Left lobe of liver (tissue), 2 donors: ENCODE measurements at regions not wholly inside any gene's neighbourhood (a gene's known extent, or its start where the extent isn't known, plus 50 kb on each side); places are given as distances from the start of the nearest gene placed in this dataset.

ENCODE experiments used
- ATAC-seq: fragments of 200-7000 bp; cut with Tn5 transposase; one replicate; pipeline ENCODE4 v1.9.1; 2020; ENCODE audit warnings: mild to moderate bottlenecking, moderate library complexity
- DNase-seq: peaks from one replicate; pipeline ENCODE4 v3.0.0-alpha.2; 2020; ENCODE audit warnings: low spot score
- donor health status: DM: no; HTN: no; CAD: no; lungs with moderate emphysema.
- donor health status: DM: no; HTN: yes; CAD: no.

DNA sequence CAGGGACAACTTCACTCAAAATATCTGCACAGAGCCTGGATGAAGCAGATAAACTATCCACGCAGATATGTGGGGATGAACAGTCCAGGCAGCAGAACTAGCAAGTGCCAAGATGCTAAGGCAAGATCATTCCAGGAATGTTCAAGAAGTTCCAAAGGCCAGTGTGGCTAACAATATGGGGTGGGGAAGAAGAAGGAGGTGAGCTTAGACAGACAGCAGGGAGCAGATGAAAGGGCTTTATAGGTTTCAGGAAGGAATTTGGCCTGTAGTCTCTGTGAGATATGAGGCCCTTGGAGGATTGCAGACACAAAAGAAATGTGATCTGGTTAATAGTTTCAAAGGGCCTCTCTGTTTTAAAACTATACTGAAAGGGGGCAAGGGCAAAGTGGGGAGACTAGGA lies 63.5 kb upstream of the PPM1H start:
- DNase-seq, result no peak
- no peak for ATAC-seq

DNA sequence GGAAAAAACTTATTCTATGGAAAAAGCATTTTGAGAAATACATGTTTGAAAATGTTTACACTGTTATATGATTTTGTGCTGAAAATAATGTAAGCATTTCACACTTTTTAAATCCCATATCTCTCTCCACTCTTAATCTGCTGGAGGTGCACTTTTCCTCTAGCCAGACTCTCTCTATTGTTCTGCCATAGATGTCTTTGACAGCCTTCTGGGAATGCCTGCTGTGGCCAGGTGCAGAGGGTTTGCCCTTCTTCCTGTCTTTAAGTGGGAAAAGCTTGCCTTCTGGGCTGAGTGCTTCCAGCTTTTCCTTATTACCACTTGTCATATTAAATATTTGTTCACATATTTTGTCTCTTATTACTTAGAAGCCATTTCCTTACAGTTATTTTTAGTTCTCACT lies 60.1 kb upstream of the PPM1H start:
- DNase-seq (no peak), ATAC-seq (no peak)

DNA sequence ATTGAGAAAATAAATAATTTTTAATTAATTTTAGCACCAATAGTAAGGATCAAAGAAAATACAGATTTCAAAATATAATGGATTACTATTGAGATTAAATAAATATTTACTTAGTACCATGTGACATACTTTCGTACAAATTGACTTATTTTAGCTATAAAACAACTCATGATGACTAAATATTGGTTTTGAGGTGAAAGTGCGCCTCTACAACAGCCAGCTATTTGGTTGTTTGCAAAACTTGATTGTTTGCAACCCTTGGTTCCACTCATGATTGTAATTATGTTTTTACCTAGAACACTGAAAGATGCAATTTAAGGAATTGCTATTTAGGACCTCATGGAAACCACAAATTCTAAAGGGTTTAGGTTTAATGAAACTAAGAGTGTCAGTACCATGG lies 51.9 kb upstream of the PPM1H start:
- ATAC-seq (no peak), DNase-seq (no peak)
